H1 (cell line): ENCODE measurements at regions not wholly inside any gene's neighbourhood (a gene's known extent, or its start where the extent isn't known, plus 50 kb on each side); places are given as distances from the start of the nearest gene placed in this dataset.

Source experiments
- CTCF ChIA-PET: fragments of 300-600 bp; sonication (Branson Sonifier 250); formaldehyde crosslinking; loops from one replicate; lab custom pipeline; 2021; ENCODE audit not compliant: partially characterized antibody; lab: Charles Lee
- POLR2A ChIA-PET: fragments of 300-600 bp; sonication (Branson Sonifier 250); formaldehyde crosslinking; loops from one replicate; lab custom pipeline; 2021; ENCODE audit warnings: inconsistent platforms; ENCODE audit not compliant: partially characterized antibody; lab: Charles Lee
- DNase-seq, 2 experiments: peaks; one replicate each; pipeline versions ENCODE4 v3.0.0 to v3.0.0-alpha.2; 2010 to 2022; ENCODE audit warnings: low spot score in 2 of 2, low read depth in 1 of 2, mixed read lengths in 1 of 2
- FAIRE-seq: peaks from 2 replicates; lab custom pipeline; 2011; peaks lifted over from hg19 to GRCh38; lab: Jason Lieb, UNC
- H2AFZ ChIP-seq: 2 replicates; pipeline ENCODE4 v1.8.1; 2012; ENCODE audit warnings: low read length, inconsistent platforms
- H2AK5ac ChIP-seq: 2 replicates; pipeline ENCODE4 v1.6.1; 2013; ENCODE audit warnings: low read depth, low read length
- H2BK120ac ChIP-seq: replicated peaks from 2 replicates; pipeline ENCODE3; 2013; ENCODE audit warnings: low read depth, low read length, inconsistent platforms
- H2BK12ac ChIP-seq: 2 replicates; pipeline ENCODE4 v1.6.1; 2013; ENCODE audit warnings: low read depth, low read length
- H2BK15ac ChIP-seq: 2 replicates; pipeline ENCODE4 v1.6.1; 2013; ENCODE audit warnings: low read length
- H2BK20ac ChIP-seq: 2 replicates; pipeline ENCODE4 v1.6.1; 2013; ENCODE audit warnings: low read length
- H2BK5ac ChIP-seq: 2 replicates; pipeline ENCODE4 v1.6.1; 2013; ENCODE audit warnings: low read depth, low read length
- H3K14ac ChIP-seq: 2 replicates; pipeline ENCODE4 v1.6.1; 2013; ENCODE audit warnings: inconsistent platforms; ENCODE audit not compliant: insufficient read length
- H3K18ac ChIP-seq: 2 replicates; pipeline ENCODE4 v1.6.1; 2013; ENCODE audit warnings: low read length; ENCODE audit errors: extremely low read depth
- H3K23ac ChIP-seq: 2 replicates; pipeline ENCODE4 v1.6.1; 2013; ENCODE audit warnings: inconsistent platforms; ENCODE audit not compliant: insufficient read length
- H3K23me2 ChIP-seq: 2 replicates; pipeline ENCODE4 v1.6.1; 2013; ENCODE audit warnings: low read depth, low read length
- H3K27ac ChIP-seq: 2 replicates; pipeline ENCODE4 v1.6.1; 2011; ENCODE audit warnings: low read depth, low read length, inconsistent platforms
- H3K27me3 ChIP-seq, 4 experiments: replicated peaks in 1 of 4; 1 replicate in 1 of 4; 2 replicates in 3 of 4; pipeline versions ENCODE4 v1.6.1 to v1.8.1; 2011 to 2013; ENCODE audit warnings: low read length in 3 of 4, mild to moderate bottlenecking in 3 of 4, inconsistent platforms in 2 of 4, mixed read lengths in 2 of 4, moderate library complexity in 1 of 4; ENCODE audit not compliant: control insufficient read depth in 3 of 4, insufficient read depth in 3 of 4; ENCODE audit errors: extremely low read depth in 1 of 4
- H3K36me3 ChIP-seq, 4 experiments: 2 replicates each; pipeline versions ENCODE4 v1.6.1 to v1.8.1; 2011 to 2013; ENCODE audit warnings: mild to moderate bottlenecking in 4 of 4, low read length in 3 of 4, moderate library complexity in 2 of 4, control low read depth in 1 of 4, inconsistent platforms in 1 of 4; ENCODE audit not compliant: insufficient read depth in 4 of 4, control insufficient read depth in 2 of 4
- H3K4ac ChIP-seq: replicated peaks from 2 replicates; pipeline ENCODE3; 2013; ENCODE audit warnings: low read length, low read depth, mixed read lengths, inconsistent platforms; ENCODE audit not compliant: insufficient read length
- H3K4me1 ChIP-seq, 4 experiments: replicated peaks in 1 of 4; 1 replicate in 1 of 4; 2 replicates in 3 of 4; pipeline versions ENCODE4 v1.6.1 to v1.8.1; 2011 to 2013; ENCODE audit warnings: low read length in 3 of 4, inconsistent platforms in 2 of 4, mixed read lengths in 1 of 4; ENCODE audit not compliant: insufficient read depth in 4 of 4, control insufficient read depth in 3 of 4
- H3K4me2 ChIP-seq, 2 experiments: 2 replicates each; pipeline versions ENCODE4 v1.6.1 to v1.8.1; 2011 to 2013; ENCODE audit warnings: low read depth in 2 of 2, low read length in 2 of 2, control low read depth in 1 of 2, inconsistent platforms in 1 of 2, mild to moderate bottlenecking in 1 of 2; ENCODE audit not compliant: insufficient read depth in 1 of 2
- H3K4me3 ChIP-seq, 4 experiments: fragments of 200-600, 300-600 bp in 1 of 4; sonication (generic), shearing (Covaris generic), sonication (Bioruptor Twin) in 1 of 4; 2 replicates each; pipeline versions ENCODE4 v1.5.1 to v1.8.1; 2011 to 2016; ENCODE audit warnings: low read length in 4 of 4, low read depth in 3 of 4, control low read depth in 2 of 4, inconsistent platforms in 2 of 4, mild to moderate bottlenecking in 2 of 4, mixed read lengths in 1 of 4, moderate library complexity in 1 of 4; ENCODE audit not compliant: insufficient read depth in 2 of 4; ENCODE audit errors: extremely low read depth in 1 of 4
- H3K56ac ChIP-seq: replicated peaks from 2 replicates; pipeline ENCODE3; 2013; ENCODE audit warnings: low read depth, mild to moderate bottlenecking, mixed read lengths, low read length, inconsistent platforms; ENCODE audit not compliant: insufficient read length
- H3K79me1 ChIP-seq: 2 replicates; pipeline ENCODE4 v1.6.1; 2013; ENCODE audit warnings: low read depth, low read length, control low read depth
- H3K79me2 ChIP-seq, 2 experiments: 2 replicates each; pipeline versions ENCODE4 v1.6.1 to v1.8.1; 2012 to 2013; ENCODE audit warnings: low read length in 2 of 2, mild to moderate bottlenecking in 2 of 2, inconsistent platforms in 1 of 2; ENCODE audit not compliant: insufficient read depth in 2 of 2, control insufficient read depth in 1 of 2
- H3K9ac ChIP-seq, 4 experiments: replicated peaks in 1 of 4; 1 replicate in 1 of 4; 2 replicates in 3 of 4; pipeline versions ENCODE4 v1.6.1 to v1.8.1; 2011 to 2013; ENCODE audit warnings: low read depth in 3 of 4, low read length in 3 of 4, control low read depth in 2 of 4, mild to moderate bottlenecking in 2 of 4, moderate library complexity in 2 of 4, inconsistent platforms in 1 of 4; ENCODE audit errors: extremely low read depth in 1 of 4
- H3K9me3 ChIP-seq, 2 experiments: 2 replicates each; pipeline versions ENCODE4 v1.6.1 to v1.8.1; 2012 to 2013; ENCODE audit warnings: mild to moderate bottlenecking in 2 of 2, moderate library complexity in 2 of 2, control low read depth in 1 of 2, inconsistent platforms in 1 of 2, low read depth in 1 of 2, low read length in 1 of 2, mixed read lengths in 1 of 2; ENCODE audit not compliant: insufficient read depth in 2 of 2
- H4K20me1 ChIP-seq, 2 experiments: replicated peaks in 1 of 2; 2 replicates each; pipeline versions ENCODE3 to v1.8.1; 2011 to 2013; ENCODE audit warnings: inconsistent platforms in 2 of 2, low read length in 2 of 2, mild to moderate bottlenecking in 1 of 2; ENCODE audit not compliant: insufficient read depth in 2 of 2, control insufficient read depth in 1 of 2
- H4K5ac ChIP-seq: 2 replicates; pipeline ENCODE4 v1.6.1; 2013; ENCODE audit warnings: low read length, low read depth, mixed read lengths, inconsistent platforms; ENCODE audit not compliant: insufficient read length
- H4K8ac ChIP-seq: 2 replicates; pipeline ENCODE4 v1.8.0; 2013; ENCODE audit warnings: mild to moderate bottlenecking, moderate library complexity, low read length, inconsistent platforms; ENCODE audit not compliant: insufficient read depth; ENCODE audit errors: extremely low read depth
- H4K91ac ChIP-seq: replicated peaks from 2 replicates; pipeline ENCODE3; 2013; ENCODE audit warnings: low read length, mixed read lengths, inconsistent platforms; ENCODE audit not compliant: insufficient read length
- CTCF ChIP-seq, 3 experiments: IDR thresholded peaks; 1 replicate in 2 of 3; 2 replicates in 1 of 3; pipeline versions ENCODE4 v1.5.1 to v1.6.1; 2011; ENCODE audit warnings: low read length in 3 of 3, mild to moderate bottlenecking in 3 of 3, inconsistent platforms in 2 of 3, low read depth in 1 of 3, moderate library complexity in 1 of 3; ENCODE audit not compliant: insufficient read depth in 1 of 3; ENCODE audit errors: control extremely low read depth in 1 of 3
- PHF8 ChIP-seq: fragments of 200-600 bp; sonication (generic); conservative IDR thresholded peaks from 2 replicates; pipeline ENCODE4 v1.7.1; 2012; ENCODE audit warnings: low read depth, mild to moderate bottlenecking, inconsistent platforms, low read length, moderate library complexity
- RAD21 ChIP-seq, 2 experiments: IDR thresholded peaks in 1 of 2; conservative IDR thresholded peaks in 1 of 2; 2 replicates each; pipeline ENCODE4 v1.6.1; 2011; ENCODE audit warnings: low read depth in 2 of 2, low read length in 2 of 2, improper control_type of control experiment in 1 of 2, inconsistent platforms in 1 of 2, mild to moderate bottlenecking in 1 of 2, moderate library complexity in 1 of 2
- WGBS, 2 experiments: shearing (Covaris generic) in 1 of 2; methylation state at CpG; one replicate each; pipeline versions ENCODE4 v1.1.6 to v1.1.7; 2013 to 2015; ENCODE audit warnings: low lambda C conversion rate in 2 of 2, mixed read lengths in 2 of 2, inconsistent platforms in 1 of 2, low coverage in 1 of 2, missing lambda C conversion rate in 1 of 2; ENCODE audit not compliant: insufficient replicate concordance in 2 of 2, insufficient coverage in 1 of 2, insufficient read length in 1 of 2; ENCODE audit errors: extremely low coverage in 1 of 2, missing lambda C conversion rate in 1 of 2; 5-methylcytosine and 5-hydroxymethylcytosine counted together

DNA sequence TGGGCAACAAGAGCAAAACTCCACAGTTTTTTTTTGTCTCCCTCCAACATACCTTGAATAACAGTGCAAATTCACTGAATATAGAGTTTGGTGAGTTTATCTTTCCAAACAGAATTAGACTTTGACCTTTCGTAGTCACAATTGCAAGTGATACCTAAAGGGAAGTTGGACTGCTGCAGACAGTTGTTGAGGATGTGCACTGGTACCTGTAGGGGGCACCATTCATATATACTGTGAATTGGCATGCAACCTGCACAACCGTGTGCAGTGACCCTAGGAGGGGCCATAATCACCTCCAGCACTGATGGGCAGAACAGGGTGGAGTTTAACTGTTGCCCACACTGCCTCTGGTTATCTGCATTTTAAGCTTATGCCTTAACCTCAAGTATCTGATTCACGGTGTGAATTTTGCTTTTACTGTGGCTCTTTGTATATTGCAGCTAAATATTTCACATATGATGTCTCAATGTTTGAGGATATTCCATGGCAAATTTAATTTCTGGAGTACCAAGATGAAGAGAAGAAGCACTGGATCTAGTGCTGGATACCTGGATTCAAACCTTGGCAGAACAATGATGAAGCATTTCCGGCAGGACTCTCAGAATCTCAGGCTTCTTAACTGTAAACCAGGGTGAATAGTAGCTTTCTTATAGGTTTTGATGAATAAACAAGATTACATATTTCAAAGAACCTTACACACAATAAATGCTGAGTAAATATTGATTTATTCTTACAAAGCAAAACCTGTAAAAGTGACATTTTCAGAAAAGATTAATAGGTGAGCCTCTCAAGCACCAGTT is 144.3 kb downstream of the ACTBL2 start:
- Histone ChIP-seq H3K27ac (no peak overlapping the region), H4K8ac (no peak overlapping the region), H2BK5ac (no peak overlapping the region), H4K5ac (no peak overlapping the region), H3K4me1 (no peaks in the 10 kb centered on the region), H2BK12ac (no peak overlapping the region), H4K20me1 (no peaks in the 10 kb centered on the region), H2AFZ (no peak overlapping the region), H3K79me2 (no peaks in the 10 kb centered on the region), H3K14ac (no peak overlapping the region), H2AK5ac (no peak overlapping the region), H3K56ac (no peak overlapping the region), H3K4me2 (no peak overlapping the region), H4K91ac (no peak overlapping the region), H2BK15ac (no peak overlapping the region), H3K36me3 (no peaks in the 10 kb centered on the region), H3K27me3 (peaks cover 0 to 1% (median 0%) of the 10 kb centered on the region in 4 experiments; a peak in 1 of 7 replicates), H3K23ac (no peak overlapping the region), H3K79me1 (no peaks in the 10 kb centered on the region), H3K4me3 (no peak overlapping the region), H3K23me2 (no peaks in the 10 kb centered on the region), H3K18ac (no peak overlapping the region), H3K4ac (no peak overlapping the region), H3K9ac (no peak overlapping the region), H2BK120ac (no peak overlapping the region), H3K9me3 (no peaks in the 10 kb centered on the region), H2BK20ac (no peak overlapping the region)
- DNase-seq (no peak), FAIRE-seq (peak; percentile 50)
- ChIA-PET CTCF (interaction anchor here (0.5 to 5.2 kb wide), 45 partner anchors 11 to 1899 kb away, joined by 3 to 69 read pairs (median 3); partner anchors contain the start of gene ACTBL2), POLR2A (interaction anchor here (1.4 kb wide), 1 partner anchor 14 kb away, joined by 5 read pairs; no protein-coding TSS in a partner anchor)
- peak; percentile 67 to 76 for TF ChIP-seq RAD21 (IDR thresholded peaks at IDR 0.05 in 1 of 2, conservative IDR thresholded peaks at IDR 0.05 in 1 of 2; ENCODE audit: low read depth in 2 of 2, low read length in 2 of 2)
- no peak for TF ChIP-seq PHF8
- TF ChIP-seq CTCF (IDR thresholded peaks at IDR 0.05; ENCODE audit: control extremely low read depth in 1 of 3, insufficient read depth in 1 of 3, low read depth in 1 of 3, low read length in 3 of 3): peak; percentile 53 to 86 (median 75)
- 73% methylated on average over 4 of the region's 4 CpGs; no CpG with 5 or more reads in 1 of the 2 experiments for WGBS, 2 experiments
